Body of pancreas (tissue), 4 donors: ENCODE measurements at regions not wholly inside any gene's neighbourhood (a gene's known extent, or its start where the extent isn't known, plus 50 kb on each side); places are given as distances from the start of the nearest gene placed in this dataset.

Source experiments
- CTCF ChIP-seq, 7 experiments: fragments of 450-650 bp in 4 of 7; fragments of 200-600 bp in 3 of 7; sonication (generic) in 3 of 7; IDR thresholded peaks; one replicate each; pipeline ENCODE4 v1.5.1; 2016 to 2019; ENCODE audit warnings: antibody characterized with exemption in 7 of 7
- POLR2A ChIP-seq, 3 donors: fragments of 450-650 bp; IDR thresholded peaks; one replicate each; pipeline ENCODE4 v1.6.1; 2016; ENCODE audit warnings: antibody characterized with exemption in 3 of 3, mild to moderate bottlenecking in 2 of 3

GRCh38 chr16:27642756-27643155 lies 92.8 kb downstream of the KATNIP start:
- TF ChIP-seq CTCF (IDR thresholded peaks at IDR 0.05) = no peak
- TF ChIP-seq POLR2A (IDR thresholded peaks at IDR 0.05) = no peak
